K562 (cell line): ENCODE measurements at regions not wholly inside any gene's neighbourhood (a gene's known extent, or its start where the extent isn't known, plus 50 kb on each side); places are given as distances from the start of the nearest gene placed in this dataset.

ENCODE experiments used
- NCOA6 ChIP-seq: fragments of 450-650 bp; IDR thresholded peaks from 2 replicates; pipeline ENCODE4 v1.6.1; 2017; ENCODE audit warnings: mild to moderate bottlenecking
- NFIC ChIP-seq: fragments of 450-650 bp; IDR thresholded peaks from 2 replicates; pipeline ENCODE4 v1.6.1; 2017; ENCODE audit warnings: mild to moderate bottlenecking, inconsistent platforms
- RAD21 ChIP-seq, 2 experiments: fragments of 250-450 bp in 1 of 2; fragments of 450-650 bp in 1 of 2; sonication (Bioruptor Pico) in 1 of 2; formaldehyde crosslinking in 1 of 2; IDR thresholded peaks in 1 of 2; conservative IDR thresholded peaks in 1 of 2; 2 replicates each; pipeline versions ENCODE4 v1.4.0 to v1.8.0; 2020 to 2022; ENCODE audit warnings: mild to moderate bottlenecking in 2 of 2, moderate library complexity in 1 of 2
- SIN3A ChIP-seq, 2 experiments: fragments of 150-350 bp in 1 of 2; IDR thresholded peaks; 2 replicates each; pipeline ENCODE4 v1.6.1; 2011 to 2016; ENCODE audit warnings: borderline replicate concordance in 2 of 2, low read depth in 2 of 2, low read length in 2 of 2, mild to moderate bottlenecking in 2 of 2, moderate library complexity in 2 of 2; ENCODE audit not compliant: control insufficient read depth in 1 of 2
- SP1 ChIP-seq: sonication (generic); formaldehyde crosslinking; IDR thresholded peaks from 2 replicates; pipeline ENCODE4 v1.8.1; 2022; ENCODE audit warnings: mild to moderate bottlenecking, missing genetic modification reagents
- ZNF431 ChIP-seq: sonication (generic); formaldehyde crosslinking; IDR thresholded peaks from 2 replicates; pipeline ENCODE4 v1.8.0; 2022; ENCODE audit warnings: mild to moderate bottlenecking, missing genetic modification reagents
- TF ChIP-seq, protein P1 (sequence below), 3 experiments: IDR thresholded peaks in 2 of 3; conservative IDR thresholded peaks in 1 of 3; 2 replicates each; pipeline ENCODE4 v1.5.1; 2011 to 2012; ENCODE audit warnings: low read length in 3 of 3, mild to moderate bottlenecking in 3 of 3, control low read depth in 2 of 3, improper control_type of control experiment in 1 of 3, inconsistent platforms in 1 of 3, low read depth in 1 of 3, mixed read lengths in 1 of 3, moderate library complexity in 1 of 3; ENCODE audit not compliant: insufficient read depth in 2 of 3
- TF ChIP-seq, protein P2 (sequence below): sonication (generic); formaldehyde crosslinking; IDR thresholded peaks from 2 replicates; pipeline ENCODE4 v1.8.1; 2022; ENCODE audit warnings: missing genetic modification reagents

DNA sequence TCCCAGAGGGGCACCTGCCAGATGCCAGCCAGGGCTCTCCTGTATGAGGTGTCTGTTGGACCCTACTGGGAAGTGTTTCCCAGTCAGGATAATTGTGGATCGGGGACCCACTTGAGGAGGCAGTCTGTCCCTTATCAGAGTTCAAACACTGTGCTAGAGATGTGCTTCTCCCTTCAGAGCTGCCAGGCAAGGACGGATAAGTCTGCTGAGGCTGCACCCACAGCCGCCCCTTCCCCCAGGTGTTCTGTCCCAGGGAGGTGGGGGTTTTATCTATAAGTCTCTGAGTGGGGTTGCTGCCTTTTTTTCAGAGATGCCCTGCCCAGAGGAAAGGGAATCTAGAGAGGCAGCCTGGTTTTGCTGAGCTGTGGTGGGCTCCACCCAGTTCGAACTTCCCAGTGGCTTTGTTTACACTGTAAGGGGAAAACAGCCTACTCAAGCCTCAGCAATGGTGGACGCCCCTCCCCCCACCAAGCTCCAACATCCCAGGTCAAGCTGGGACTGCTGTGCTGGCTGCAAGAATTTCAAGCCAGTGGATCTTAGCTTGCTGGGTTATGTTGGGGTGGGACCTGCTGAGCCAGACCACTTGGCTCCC, 324.0 kb upstream of the SETBP1 start:
- TF ChIP-seq RAD21 (CRISPR knock-in tag; conservative IDR thresholded peaks at IDR 0.05 in 1 of 2, IDR thresholded peaks at IDR 0.05 in 1 of 2): no peak
- no peak for TF ChIP-seq NFIC
- TF ChIP-seq NCOA6: no peak
- TF ChIP-seq ZNF431 (CRISPR knock-in tag): no peak
- TF ChIP-seq, protein P1, sequence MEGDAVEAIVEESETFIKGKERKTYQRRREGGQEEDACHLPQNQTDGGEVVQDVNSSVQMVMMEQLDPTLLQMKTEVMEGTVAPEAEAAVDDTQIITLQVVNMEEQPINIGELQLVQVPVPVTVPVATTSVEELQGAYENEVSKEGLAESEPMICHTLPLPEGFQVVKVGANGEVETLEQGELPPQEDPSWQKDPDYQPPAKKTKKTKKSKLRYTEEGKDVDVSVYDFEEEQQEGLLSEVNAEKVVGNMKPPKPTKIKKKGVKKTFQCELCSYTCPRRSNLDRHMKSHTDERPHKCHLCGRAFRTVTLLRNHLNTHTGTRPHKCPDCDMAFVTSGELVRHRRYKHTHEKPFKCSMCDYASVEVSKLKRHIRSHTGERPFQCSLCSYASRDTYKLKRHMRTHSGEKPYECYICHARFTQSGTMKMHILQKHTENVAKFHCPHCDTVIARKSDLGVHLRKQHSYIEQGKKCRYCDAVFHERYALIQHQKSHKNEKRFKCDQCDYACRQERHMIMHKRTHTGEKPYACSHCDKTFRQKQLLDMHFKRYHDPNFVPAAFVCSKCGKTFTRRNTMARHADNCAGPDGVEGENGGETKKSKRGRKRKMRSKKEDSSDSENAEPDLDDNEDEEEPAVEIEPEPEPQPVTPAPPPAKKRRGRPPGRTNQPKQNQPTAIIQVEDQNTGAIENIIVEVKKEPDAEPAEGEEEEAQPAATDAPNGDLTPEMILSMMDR (IDR thresholded peaks at IDR 0.05 in 2 of 3, conservative IDR thresholded peaks at IDR 0.05 in 1 of 3; ENCODE audit: insufficient read depth in 2 of 3, low read depth in 1 of 3, low read length in 3 of 3): no peak
- no peak for TF ChIP-seq SP1 (CRISPR knock-in tag)
- TF ChIP-seq, protein P2, sequence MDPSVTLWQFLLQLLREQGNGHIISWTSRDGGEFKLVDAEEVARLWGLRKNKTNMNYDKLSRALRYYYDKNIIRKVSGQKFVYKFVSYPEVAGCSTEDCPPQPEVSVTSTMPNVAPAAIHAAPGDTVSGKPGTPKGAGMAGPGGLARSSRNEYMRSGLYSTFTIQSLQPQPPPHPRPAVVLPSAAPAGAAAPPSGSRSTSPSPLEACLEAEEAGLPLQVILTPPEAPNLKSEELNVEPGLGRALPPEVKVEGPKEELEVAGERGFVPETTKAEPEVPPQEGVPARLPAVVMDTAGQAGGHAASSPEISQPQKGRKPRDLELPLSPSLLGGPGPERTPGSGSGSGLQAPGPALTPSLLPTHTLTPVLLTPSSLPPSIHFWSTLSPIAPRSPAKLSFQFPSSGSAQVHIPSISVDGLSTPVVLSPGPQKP: no peak
- no peak for TF ChIP-seq SIN3A (IDR thresholded peaks at IDR 0.05; ENCODE audit: borderline replicate concordance in 2 of 2, control insufficient read depth in 1 of 2, low read depth in 2 of 2, low read length in 2 of 2)
